ENCODE measurements at regions not wholly inside any gene's neighbourhood (a gene's known extent, or its start where the extent isn't known, plus 50 kb on each side); places are given as distances from the start of the nearest gene placed in this dataset.

DNA sequence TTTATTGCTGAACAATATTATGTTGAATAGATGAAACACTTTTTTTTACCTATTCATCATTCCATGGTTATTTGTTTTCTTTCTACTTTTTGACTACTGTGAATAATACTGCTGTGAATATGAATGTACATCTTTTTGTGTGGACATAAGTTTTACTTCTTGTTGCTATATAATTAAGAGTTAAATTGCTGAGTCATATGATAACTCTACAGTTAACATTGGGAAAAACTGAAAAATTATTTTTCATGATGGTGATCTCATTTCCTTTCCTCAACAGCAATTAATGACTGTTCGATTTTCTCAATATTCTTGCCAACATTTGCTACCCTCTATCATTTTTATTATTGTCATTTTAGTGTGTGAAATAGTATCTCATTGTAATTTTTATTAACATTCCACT, 106.9 kb upstream of the TECRL start:
- no peak for ATAC-seq
- no peaks in the 10 kb centered on the region for H3K4me1 Mint-ChIP-seq
- peaks cover 2% of the 10 kb centered on the region for H3K9me3 Mint-ChIP-seq
- no peak overlapping the region for H3K27ac Mint-ChIP-seq
- H3K4me3 Mint-ChIP-seq = no peak overlapping the region
- H3K27me3 Mint-ChIP-seq = no peaks in the 10 kb centered on the region
- H3K36me3 Mint-ChIP-seq = no peaks in the 10 kb centered on the region

DNA sequence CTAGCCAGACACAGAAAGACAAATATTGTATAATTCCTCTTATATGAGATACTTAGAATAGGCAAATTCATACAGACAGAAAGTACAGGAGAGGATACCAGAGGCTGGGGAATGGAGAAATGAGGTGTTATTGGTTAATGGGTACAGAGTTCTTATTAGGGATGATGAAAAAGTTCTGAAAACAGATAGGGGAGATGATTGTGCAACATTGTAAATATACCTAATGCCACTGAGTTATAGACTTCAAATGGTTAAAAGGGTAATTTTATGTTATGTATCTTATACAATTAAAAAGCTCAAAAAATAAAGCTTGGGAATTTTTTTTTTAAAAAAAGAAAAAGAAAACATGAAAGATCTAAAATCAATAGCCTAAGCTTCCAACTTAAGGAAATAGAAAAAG, 98.8 kb upstream of the TECRL start:
- Mint-ChIP-seq H3K27me3 (no peaks in the 10 kb centered on the region), H3K27ac (no peak overlapping the region), H3K4me1 (no peaks in the 10 kb centered on the region), H3K9me3 (no peaks in the 10 kb centered on the region), H3K4me3 (no peak overlapping the region), H3K36me3 (no peaks in the 10 kb centered on the region)
- ATAC-seq = no peak

DNA sequence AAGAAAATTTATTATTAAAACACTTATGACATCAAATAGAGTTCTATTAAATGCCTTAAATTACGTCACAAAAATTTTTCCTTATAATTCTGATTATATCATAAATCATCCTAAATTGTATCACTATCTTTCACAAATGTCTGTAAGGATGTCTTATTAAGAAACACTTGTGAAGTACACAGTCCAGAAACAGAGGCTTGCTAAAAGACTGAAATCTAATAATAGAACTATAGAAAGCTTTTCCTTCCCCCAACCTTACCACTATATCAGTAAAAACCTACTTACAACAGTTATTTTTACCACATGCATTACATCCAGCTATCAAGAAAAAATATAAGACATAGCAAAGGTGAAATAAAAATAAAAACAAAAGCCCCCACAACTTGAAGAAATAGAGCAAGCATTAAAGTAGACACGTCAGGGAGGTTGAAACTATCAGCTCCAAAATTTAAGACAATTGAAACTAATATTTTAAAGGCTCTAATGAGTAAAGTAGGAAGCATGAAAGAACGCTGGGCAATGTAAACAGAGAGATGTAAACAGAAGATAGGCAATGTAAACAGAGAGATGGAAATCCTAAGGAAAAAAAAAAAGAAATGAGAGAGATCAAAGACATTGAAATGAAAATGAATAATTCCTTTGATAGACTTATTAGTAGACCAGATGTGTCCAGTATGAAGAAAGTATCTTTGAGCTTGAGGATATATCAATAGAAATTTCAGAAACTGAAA, 94.9 kb upstream of the TECRL start:
- H3K27me3 Mint-ChIP-seq = no peaks in the 10 kb centered on the region
- no peaks in the 10 kb centered on the region for H3K36me3 Mint-ChIP-seq
- H3K4me1 Mint-ChIP-seq = no peaks in the 10 kb centered on the region

DNA sequence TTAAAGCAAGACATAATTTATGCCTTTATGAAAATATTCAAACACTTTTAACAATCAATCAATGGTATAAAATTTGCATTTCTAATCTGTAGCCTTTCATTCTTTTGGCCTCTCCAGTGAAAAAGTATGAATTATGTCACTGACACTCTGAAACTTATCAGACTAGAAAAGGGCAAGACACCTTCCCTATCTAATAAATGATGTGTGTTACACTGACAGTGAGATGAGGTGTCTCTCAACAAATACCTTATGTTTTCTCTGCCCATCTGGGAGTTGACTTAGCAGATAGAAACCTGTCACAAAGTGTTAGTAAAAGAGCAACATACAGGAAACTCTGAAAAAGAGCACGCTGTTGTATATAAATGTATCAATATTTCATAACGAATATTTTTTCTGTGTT, 94.2 kb upstream of the TECRL start:
- H3K4me3 Mint-ChIP-seq = no peak overlapping the region

More for the DNA sequence above, 94.9 kb upstream of the TECRL start:
- Mint-ChIP-seq H3K27ac (no peak overlapping the region), H3K9me3 (no peaks in the 10 kb centered on the region), H3K4me3 (no peak overlapping the region)
- ATAC-seq = no peak

DNA sequence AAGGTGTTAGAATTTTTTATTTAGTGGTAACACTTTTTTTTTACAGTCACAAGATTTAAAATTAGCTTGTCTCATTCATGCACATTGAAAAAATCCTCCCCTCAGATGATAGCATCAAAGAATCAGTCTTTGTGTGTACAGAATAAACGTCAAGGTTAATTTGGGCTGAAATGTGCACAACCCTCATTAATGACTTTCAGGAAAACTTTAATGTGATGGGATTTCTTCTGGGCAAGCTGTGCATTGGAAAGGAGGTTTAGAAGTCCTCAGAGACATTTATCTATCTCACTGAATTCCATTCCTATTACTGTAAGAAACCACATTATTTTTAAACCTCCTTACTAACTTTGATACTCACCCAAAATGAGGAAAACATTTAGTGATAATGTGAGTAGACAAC, 88.2 kb upstream of the TECRL start:
- no peaks in the 10 kb centered on the region for H3K36me3 Mint-ChIP-seq
- H3K9me3 Mint-ChIP-seq = no peaks in the 10 kb centered on the region
- H3K4me3 Mint-ChIP-seq = no peak overlapping the region
- no peaks in the 10 kb centered on the region for H3K27me3 Mint-ChIP-seq
- ATAC-seq = no peak
- H3K4me1 Mint-ChIP-seq = no peaks in the 10 kb centered on the region
- no peak overlapping the region for H3K27ac Mint-ChIP-seq

More for the DNA sequence above, 94.2 kb upstream of the TECRL start:
- no peaks in the 10 kb centered on the region for H3K4me1 Mint-ChIP-seq
- H3K9me3 Mint-ChIP-seq = no peaks in the 10 kb centered on the region
- ATAC-seq = no peak
- H3K36me3 Mint-ChIP-seq = no peaks in the 10 kb centered on the region
- no peaks in the 10 kb centered on the region for H3K27me3 Mint-ChIP-seq
- no peak overlapping the region for H3K27ac Mint-ChIP-seq

DNA sequence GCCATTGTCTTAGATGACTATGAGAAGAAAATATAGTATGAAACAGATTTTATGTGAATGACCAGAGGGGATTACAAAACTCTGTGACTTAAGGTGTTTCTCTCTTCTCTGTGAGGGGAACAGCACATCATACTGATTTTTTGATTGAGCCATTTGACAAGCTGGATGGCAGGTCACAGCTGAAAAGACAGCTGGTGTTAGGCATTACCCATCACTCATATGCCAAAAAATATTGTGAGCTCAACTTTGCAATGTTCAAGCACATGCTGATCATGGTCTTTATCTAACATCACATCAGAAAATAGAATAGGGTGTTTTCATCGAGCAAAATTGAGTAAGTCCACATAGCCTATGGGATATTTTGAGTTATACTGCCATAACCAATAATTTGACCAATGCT, 86.7 kb upstream of the TECRL start:
- Mint-ChIP-seq H3K27ac (no peak overlapping the region), H3K9me3 (no peaks in the 10 kb centered on the region), H3K36me3 (no peaks in the 10 kb centered on the region), H3K27me3 (no peaks in the 10 kb centered on the region), H3K4me3 (no peak overlapping the region), H3K4me1 (no peaks in the 10 kb centered on the region)
- ATAC-seq = no peak

DNA sequence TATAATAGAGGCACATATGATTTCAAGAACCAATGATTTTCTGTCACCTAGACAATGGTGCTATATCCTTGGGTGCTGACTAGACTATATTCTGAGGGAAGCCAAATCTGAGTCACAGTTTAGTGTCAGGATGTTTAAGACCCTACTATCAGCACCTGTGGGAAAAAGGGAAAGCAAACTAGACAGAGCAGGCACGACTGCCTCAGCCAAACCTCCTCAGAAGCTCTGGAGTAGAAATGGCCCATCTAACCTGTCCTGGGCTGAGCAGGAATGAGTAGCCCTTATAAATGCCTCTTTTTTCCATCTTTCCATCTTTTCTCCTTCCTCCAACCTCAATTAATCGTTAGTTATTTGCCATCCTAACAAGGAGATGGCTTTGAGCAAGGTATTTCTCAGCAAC, 80.4 kb upstream of the TECRL start:
- no peaks in the 10 kb centered on the region for H3K36me3 Mint-ChIP-seq
- no peak overlapping the region for H3K4me3 Mint-ChIP-seq
- H3K9me3 Mint-ChIP-seq = no peaks in the 10 kb centered on the region
- H3K27ac Mint-ChIP-seq = no peak overlapping the region
- no peaks in the 10 kb centered on the region for H3K4me1 Mint-ChIP-seq
- no peak for ATAC-seq
- H3K27me3 Mint-ChIP-seq = no peaks in the 10 kb centered on the region

DNA sequence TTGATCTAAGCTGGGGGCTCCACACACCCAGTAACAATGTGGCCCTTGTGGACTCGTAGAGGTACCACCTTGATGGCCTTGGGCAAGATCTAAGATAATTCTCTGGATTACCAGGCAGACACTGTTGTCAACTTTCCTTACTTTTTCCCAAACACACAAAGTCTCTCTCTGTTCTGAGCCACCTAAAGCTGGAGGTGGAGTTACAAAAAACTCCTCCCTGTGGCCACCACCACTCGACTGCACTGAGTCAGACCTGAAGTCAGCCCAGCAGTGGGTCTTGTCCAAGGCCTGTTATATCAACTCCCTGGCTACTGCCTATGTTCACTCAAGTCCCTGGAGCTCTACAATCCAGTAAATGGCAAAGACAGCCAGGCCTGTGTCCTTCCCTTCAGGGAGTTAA, 70.1 kb upstream of the TECRL start:
- Mint-ChIP-seq H3K36me3 (no peaks in the 10 kb centered on the region), H3K27ac (no peak overlapping the region), H3K4me1 (no peaks in the 10 kb centered on the region), H3K9me3 (no peaks in the 10 kb centered on the region), H3K4me3 (no peak overlapping the region), H3K27me3 (no peaks in the 10 kb centered on the region)
- no peak for ATAC-seq

DNA sequence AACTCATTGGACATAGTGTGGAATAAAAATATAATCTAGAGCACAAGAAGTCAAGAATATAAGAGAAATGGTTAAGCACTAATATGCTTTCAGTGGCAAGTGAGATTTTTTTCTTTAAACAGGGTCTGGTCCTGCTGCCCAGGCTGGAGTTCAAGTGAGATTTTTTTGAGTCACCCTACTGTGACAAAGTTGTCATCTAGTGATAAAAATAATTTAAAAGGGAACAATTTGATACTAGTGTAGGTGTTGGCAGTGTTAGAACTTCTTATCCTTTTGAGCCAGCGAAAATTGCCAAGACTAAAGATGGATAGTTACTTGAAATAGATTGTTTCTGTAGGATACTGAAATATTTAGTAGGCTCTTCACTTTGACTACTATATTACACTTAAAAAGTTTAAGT, 67.9 kb upstream of the TECRL start:
- ATAC-seq = no peak
- H3K36me3 Mint-ChIP-seq = no peaks in the 10 kb centered on the region
- H3K4me3 Mint-ChIP-seq = no peak overlapping the region
- no peaks in the 10 kb centered on the region for H3K27me3 Mint-ChIP-seq
- no peak overlapping the region for H3K27ac Mint-ChIP-seq
- no peaks in the 10 kb centered on the region for H3K4me1 Mint-ChIP-seq
- H3K9me3 Mint-ChIP-seq = no peaks in the 10 kb centered on the region

DNA sequence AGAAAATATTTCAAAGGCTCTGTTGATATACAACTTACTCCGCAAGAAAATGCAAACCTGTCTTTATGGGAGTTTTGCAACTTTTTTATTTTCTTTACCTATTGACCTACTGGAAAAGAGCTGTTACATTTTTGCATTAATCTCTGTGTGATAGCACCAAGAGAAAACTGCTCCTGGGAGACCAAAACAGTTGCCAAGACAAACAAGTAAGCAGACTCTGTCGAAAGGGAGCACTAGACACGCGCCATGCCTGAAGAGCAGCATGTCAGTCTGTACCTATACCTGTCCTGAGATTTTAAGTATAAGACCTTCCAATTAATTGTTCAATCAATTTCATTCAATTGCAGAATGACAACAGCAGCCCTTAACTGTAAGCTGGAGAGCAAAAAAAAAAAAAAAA, 56.0 kb upstream of the TECRL start:
- Mint-ChIP-seq H3K4me3 (no peak overlapping the region), H3K36me3 (no peaks in the 10 kb centered on the region), H3K4me1 (no peaks in the 10 kb centered on the region), H3K27me3 (no peaks in the 10 kb centered on the region), H3K9me3 (no peaks in the 10 kb centered on the region), H3K27ac (no peak overlapping the region)
- ATAC-seq = no peak

DNA sequence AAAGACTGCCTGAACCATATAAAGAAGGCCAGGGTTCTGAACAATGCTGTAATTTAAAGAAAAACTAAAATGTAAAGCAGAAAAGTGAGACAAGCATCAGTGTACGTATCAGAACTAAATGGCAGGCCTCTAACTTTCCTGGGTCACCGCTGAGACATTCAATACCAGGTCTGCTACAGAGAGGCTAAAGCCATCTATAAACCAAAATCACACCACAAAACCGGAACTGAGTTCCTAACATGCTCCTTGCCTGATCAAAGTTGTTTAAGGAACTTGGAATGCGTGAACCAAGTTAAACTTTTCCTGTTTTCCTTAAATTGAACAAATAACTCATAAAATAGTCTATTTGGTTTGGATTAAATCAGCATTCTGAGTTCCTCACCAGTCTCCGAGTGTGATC, 55.3 kb upstream of the TECRL start:
- Mint-ChIP-seq H3K36me3 (no peaks in the 10 kb centered on the region), H3K27ac (no peak overlapping the region), H3K4me1 (no peaks in the 10 kb centered on the region), H3K4me3 (no peak overlapping the region), H3K27me3 (no peaks in the 10 kb centered on the region), H3K9me3 (no peaks in the 10 kb centered on the region)
- ATAC-seq = no peak

Data from stimulated activated memory B cell treated with anti-CD40 and anti-IgM and Interleukin-4, amounts not matched to agents 10 μg/mL and 1 μg/mL and 100 μg/mL, for 72 hours (primary cell).